NCI-H460 (cell line): ENCODE measurements at regions not wholly inside any gene's neighbourhood (a gene's known extent, or its start where the extent isn't known, plus 50 kb on each side); places are given as distances from the start of the nearest gene placed in this dataset.

ENCODE experiments used
- DNase-seq: peaks from one replicate; pipeline ENCODE4 v3.0.0-alpha.2; 2016; ENCODE audit warnings: low read depth; ENCODE audit errors: extremely low read depth

GRCh38 chr13:84999252-84999651, 800.0 kb downstream of the SLITRK6 start:
- DNase-seq: no peak

- DNase-seq: no peak
These were observed 800.5 kb downstream of the SLITRK6 start for GRCh38 chr13:84998681-84999080.

- DNase-seq: no peak
These were observed 801.4 kb downstream of the SLITRK6 start for GRCh38 chr13:84997858-84998257.

GRCh38 chr13:84994582-84994981, 804.6 kb downstream of the SLITRK6 start:
- DNase-seq: no peak

GRCh38 chr13:84985860-84986259, 813.4 kb downstream of the SLITRK6 start:
- DNase-seq: no peak

- DNase-seq: no peak
These were observed 815.9 kb downstream of the SLITRK6 start for GRCh38 chr13:84983321-84983720.

GRCh38 chr13:84980571-84980970, 818.6 kb downstream of the SLITRK6 start:
- no peak for DNase-seq

- no peak for DNase-seq
These were observed 820.4 kb downstream of the SLITRK6 start for GRCh38 chr13:84978851-84979250.

GRCh38 chr13:84973661-84974060, 825.6 kb downstream of the SLITRK6 start:
- DNase-seq: no peak

- no peak for DNase-seq
These were observed 826.3 kb downstream of the SLITRK6 start for GRCh38 chr13:84972907-84973306.

GRCh38 chr13:84962849-84963248, 836.4 kb downstream of the SLITRK6 start:
- no peak for DNase-seq

- no peak for DNase-seq
These were observed 837.0 kb downstream of the SLITRK6 start for GRCh38 chr13:84962141-84962750.

GRCh38 chr13:84961023-84961422, 838.2 kb downstream of the SLITRK6 start:
- DNase-seq: no peak

GRCh38 chr13:84959818-84960217, 839.4 kb downstream of the SLITRK6 start:
- no peak for DNase-seq

- DNase-seq: no peak
These were observed 844.6 kb downstream of the SLITRK6 start for GRCh38 chr13:84954636-84955035.

GRCh38 chr13:84951128-84951527, 848.1 kb downstream of the SLITRK6 start:
- DNase-seq: no peak

- no peak for DNase-seq
These were observed 853.0 kb downstream of the SLITRK6 start for GRCh38 chr13:84946192-84946591.

GRCh38 chr13:84940798-84941197, 858.4 kb downstream of the SLITRK6 start:
- no peak for DNase-seq

GRCh38 chr13:84940167-84940566, 859.1 kb downstream of the SLITRK6 start:
- no peak for DNase-seq

GRCh38 chr13:84934911-84935310, 864.3 kb downstream of the SLITRK6 start:
- no peak for DNase-seq

- no peak for DNase-seq
These were observed 865.4 kb downstream of the SLITRK6 start for GRCh38 chr13:84933797-84934196.

GRCh38 chr13:84931264-84931663, 868.0 kb downstream of the SLITRK6 start:
- DNase-seq: no peak
